ENCODE measurements at regions not wholly inside any gene's neighbourhood (a gene's known extent, or its start where the extent isn't known, plus 50 kb on each side); places are given as distances from the start of the nearest gene placed in this dataset.
A peak's percentile ranks its signal among the peaks of the same experiment; 100 is the strongest.

- no peak for DNase-seq (ENCODE audit: low read depth, low spot score)
- no peak overlapping the region for H3K4me3 ChIP-seq (ENCODE audit: low read length)
Measured at GRCh38 chr1:5570931-5571330, 421.3 kb downstream of the NPHP4 start.

DNA sequence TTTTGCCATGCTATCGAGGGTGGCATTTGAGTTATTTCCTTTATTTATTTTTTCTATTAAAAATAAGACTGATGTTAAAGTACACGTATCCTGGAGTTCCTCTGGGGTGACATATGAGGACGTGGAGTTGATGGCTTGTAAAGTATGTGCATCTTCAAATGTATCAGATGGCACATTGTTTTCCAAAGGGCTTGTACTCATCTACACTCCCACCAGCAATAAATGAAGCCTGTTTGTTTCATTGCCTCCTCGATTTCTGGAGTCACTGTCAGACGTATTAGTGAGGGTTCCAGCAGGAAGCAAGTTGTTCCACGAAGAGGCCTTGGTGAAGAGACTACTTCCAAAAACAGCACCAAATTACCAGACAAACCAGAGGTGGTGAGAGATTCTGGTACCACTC lies 423.9 kb downstream of the NPHP4 start:
- no peak overlapping the region for H3K4me3 ChIP-seq (ENCODE audit: low read length)
- DNase-seq (ENCODE audit: low read depth, low spot score) = no peak

DNA sequence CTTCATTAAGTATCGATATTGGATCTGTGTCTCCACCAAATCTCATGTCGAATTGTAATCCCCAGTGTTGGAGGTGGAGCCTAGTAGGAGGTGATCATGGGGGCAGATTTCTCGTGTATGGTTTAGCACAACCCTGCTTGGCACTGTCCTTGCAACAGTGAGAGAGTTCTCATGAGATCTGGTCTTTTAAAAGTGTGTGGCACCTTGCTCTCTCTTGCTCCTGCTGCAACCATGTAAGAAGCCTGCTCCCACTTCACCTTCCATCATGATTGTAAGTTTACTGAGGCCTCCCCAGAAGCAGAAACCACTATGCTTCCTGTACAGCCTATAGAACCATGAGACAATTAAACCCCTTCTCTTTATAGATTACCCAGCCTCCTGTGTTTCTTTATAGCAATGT lies 424.4 kb downstream of the NPHP4 start:
- no peak for DNase-seq (ENCODE audit: low read depth, low spot score)
- no peak overlapping the region for H3K4me3 ChIP-seq (ENCODE audit: low read length)

- no peak overlapping the region for H3K4me3 ChIP-seq (ENCODE audit: low read length)
- no peak for DNase-seq (ENCODE audit: low read depth, low spot score)
Measured at GRCh38 chr1:5566924-5567323, 425.3 kb downstream of the NPHP4 start.

DNA sequence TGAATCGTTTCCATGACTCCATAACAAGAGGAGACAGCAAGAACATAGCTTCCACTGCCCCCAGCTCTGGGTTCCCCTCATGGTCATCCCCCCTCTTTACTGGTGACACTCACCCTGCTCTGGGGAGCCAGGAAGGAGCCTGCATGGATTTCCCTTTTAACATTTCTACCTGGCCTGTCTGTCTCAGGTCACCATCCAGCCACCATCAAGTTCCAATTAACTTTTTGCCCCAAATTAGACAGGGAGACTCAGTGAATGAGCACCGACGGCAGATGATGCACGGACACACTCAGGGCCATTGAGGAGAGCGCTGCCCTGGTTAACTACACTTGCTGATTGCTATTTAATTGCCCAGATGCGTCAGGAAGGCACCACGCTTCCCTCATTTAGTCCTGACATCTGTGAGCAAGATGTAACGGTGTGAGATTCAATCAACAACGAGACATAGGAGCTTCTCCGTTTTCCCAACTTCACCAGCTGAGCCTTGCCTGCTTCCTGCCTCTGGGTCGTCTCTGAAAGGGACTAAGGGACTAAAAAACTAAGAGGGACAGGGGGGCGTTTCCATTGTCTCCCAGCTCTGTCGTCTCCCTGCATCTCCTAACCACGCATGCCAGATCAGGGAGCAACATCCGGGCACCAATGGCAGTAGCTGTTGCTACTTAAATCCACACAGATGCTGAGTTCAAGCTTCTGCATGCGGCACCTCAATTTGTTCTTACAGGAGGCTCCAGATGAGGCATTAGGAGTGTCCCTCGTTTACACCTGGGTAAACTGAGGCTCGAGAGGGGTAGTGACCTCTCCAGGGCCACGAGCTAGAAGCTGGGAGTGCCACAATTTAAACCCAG lies 426.7 kb downstream of the NPHP4 start:
- no peak for DNase-seq (ENCODE audit: low read depth, low spot score)
- H3K4me3 ChIP-seq (ENCODE audit: low read length) = no peak overlapping the region

DNA sequence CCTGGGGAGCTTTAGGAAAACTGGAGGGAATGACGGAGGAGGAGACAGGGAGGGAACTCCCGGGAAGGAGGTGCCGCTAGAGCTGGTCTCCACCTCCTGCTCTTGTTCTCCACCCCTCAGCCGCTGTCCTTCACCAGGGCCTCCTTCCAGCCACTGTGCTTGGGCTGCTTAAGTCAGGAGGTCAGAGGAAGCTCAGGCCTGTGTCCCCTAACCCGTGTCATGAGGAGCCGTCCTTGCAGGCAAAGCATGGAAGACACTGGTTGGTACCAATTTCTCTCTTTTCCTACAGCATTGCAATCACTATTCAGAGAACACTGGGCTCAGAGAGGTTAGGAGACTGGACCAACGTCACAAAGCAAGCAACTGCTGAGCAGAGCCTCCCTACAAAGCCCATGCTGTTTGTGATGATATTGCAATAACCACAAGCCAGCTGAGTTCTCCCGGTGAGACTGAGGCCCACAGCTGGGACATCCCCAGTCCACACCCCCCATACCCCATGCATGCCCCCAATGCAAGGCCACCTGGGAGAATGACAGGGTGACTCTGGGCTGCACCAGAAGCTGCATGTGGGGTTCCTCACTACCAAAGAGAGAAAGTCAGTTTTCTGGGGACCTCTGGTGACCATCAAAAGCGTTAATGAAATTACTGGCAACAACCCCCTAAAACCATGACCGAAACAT lies 427.5 kb downstream of the NPHP4 start:
- no peak overlapping the region for H3K4me3 ChIP-seq (ENCODE audit: low read length)
- DNase-seq (ENCODE audit: low read depth, low spot score) = no peak

- no peak overlapping the region for H3K4me3 ChIP-seq (ENCODE audit: low read length)
- DNase-seq (ENCODE audit: low read depth, low spot score) = no peak
Measured at GRCh38 chr1:5563861-5564577, 428.2 kb downstream of the NPHP4 start.

DNA sequence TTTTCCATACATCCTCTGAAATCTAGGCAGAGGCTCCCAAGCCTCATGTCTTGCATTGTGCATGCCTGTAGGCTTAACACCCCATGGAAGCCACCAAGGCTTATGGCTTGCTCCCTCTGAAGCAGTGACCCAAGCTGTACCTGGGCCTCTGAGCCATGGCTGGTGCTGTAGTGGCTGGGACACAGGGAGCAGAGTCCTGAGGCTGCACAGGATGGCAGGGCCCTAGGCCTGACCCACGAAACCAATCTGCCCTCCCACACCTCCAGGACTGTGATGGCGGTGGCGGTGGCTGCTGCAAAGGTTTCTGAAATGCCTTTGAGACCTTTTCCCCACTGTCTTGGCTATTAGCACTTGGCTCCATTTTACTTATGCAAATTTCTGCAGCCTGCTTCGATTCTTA lies 429.5 kb downstream of the NPHP4 start:
- H3K4me3 ChIP-seq (ENCODE audit: low read length) = no peak overlapping the region
- no peak for DNase-seq (ENCODE audit: low read depth, low spot score)

DNA sequence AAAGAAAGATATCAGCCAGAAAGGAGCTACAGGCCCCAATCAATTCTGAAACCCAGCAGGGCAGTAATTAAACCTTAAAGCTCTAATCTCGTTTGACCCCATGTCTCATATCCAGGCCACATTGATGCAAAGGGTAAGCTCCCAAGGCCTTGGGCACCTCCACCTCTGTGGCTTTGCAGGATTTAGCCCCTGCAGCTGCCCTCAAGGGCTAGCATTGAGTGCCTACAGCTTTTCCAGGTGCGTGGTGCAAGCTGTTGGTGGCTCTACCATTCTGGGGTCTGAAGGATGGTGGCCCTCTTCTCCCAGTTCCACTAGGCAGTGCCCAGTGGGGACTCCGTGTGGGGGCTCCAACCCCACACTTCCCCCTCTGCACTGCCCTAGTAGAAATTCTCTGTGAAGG lies 429.9 kb downstream of the NPHP4 start:
- DNase-seq (ENCODE audit: low read depth, low spot score) = no peak
- no peak overlapping the region for H3K4me3 ChIP-seq (ENCODE audit: low read length)

DNA sequence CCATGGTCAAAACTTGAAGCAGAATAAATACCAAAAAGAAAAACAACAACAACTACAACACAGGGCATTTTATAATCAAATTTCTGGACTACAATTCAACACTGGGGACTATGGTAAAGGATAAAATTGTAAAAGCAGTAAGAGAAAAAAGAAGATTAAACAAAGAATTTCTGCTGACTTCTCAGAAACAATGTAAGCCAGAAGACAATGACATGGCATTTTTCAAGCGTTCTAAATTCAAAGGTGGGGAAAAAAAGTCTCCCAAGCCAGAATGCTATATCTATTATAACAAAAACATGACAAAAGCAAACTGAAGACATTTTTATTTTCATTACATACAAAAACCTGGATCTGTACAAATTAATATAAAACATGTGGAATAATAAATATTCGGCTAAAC lies 433.1 kb downstream of the NPHP4 start:
- DNase-seq (ENCODE audit: low read depth, low spot score) = no peak
- H3K4me3 ChIP-seq (ENCODE audit: low read length) = no peak overlapping the region

GRCh38 chr1:5555853-5556252 lies 436.4 kb downstream of the NPHP4 start:
- H3K4me3 ChIP-seq (ENCODE audit: low read length) = no peak overlapping the region
- no peak for DNase-seq (ENCODE audit: low read depth, low spot score)

DNA sequence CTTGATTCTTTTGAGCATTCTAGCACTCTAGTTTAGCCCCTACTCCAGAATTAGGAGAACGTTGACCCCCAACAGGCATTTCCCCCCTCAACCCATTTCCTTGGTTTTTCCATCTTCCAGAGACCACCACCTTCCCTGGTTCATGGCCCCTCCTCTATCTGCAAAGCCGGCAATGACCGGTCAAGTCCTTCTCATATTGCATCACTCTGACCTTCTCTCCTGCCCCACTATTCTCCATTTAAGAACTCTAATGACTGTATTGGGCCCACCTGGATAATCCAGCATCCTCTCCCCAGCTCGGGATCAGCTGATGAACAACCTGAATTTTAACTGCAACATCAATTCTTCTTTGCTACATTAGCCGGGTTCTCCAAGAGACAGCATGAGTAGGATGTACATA lies 437.4 kb downstream of the NPHP4 start:
- DNase-seq (ENCODE audit: low read depth, low spot score) = no peak
- no peak overlapping the region for H3K4me3 ChIP-seq (ENCODE audit: low read length)

GRCh38 chr1:5554111-5554510 lies 438.1 kb downstream of the NPHP4 start:
- H3K4me3 ChIP-seq (ENCODE audit: low read length) = no peak overlapping the region

DNA sequence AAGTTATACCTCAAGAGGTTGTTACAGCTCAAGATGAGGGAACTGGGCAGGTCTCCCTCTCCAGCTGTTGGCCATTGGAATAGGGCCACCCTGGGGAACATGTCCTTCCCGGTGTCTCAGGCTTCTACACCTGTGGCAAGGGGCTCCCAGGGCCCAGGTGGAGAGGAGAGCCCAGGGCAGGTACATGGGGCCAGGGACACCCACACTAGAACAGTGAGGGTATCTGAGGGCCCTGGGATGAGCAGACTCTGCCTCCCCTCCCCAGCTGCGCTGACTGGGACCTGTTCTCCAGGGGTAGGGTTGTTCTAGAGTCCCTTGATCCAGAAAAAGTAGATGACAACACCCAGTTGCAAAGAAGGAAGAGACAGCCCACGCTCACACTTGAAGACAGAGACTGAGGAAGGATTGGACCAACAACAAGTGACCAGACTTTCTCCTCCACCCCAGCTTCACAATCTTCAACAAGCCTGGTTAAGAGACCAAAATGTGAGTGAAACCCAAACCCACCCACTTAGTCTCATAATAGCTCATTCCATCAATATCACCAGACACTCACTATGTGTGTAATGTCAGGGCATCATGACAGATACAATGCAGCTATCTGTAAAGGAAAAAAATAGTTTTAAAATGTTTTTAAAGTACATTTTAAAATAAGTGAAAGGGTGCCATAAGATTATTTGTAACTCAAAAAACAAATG lies 439.3 kb downstream of the NPHP4 start:
- no peak overlapping the region for H3K4me3 ChIP-seq (ENCODE audit: low read length)
- DNase-seq (ENCODE audit: low read depth, low spot score) = no peak

More at GRCh38 chr1:5554111-5554510, 438.1 kb downstream of the NPHP4 start:
- DNase-seq (ENCODE audit: low read depth, low spot score) = no peak

DNA sequence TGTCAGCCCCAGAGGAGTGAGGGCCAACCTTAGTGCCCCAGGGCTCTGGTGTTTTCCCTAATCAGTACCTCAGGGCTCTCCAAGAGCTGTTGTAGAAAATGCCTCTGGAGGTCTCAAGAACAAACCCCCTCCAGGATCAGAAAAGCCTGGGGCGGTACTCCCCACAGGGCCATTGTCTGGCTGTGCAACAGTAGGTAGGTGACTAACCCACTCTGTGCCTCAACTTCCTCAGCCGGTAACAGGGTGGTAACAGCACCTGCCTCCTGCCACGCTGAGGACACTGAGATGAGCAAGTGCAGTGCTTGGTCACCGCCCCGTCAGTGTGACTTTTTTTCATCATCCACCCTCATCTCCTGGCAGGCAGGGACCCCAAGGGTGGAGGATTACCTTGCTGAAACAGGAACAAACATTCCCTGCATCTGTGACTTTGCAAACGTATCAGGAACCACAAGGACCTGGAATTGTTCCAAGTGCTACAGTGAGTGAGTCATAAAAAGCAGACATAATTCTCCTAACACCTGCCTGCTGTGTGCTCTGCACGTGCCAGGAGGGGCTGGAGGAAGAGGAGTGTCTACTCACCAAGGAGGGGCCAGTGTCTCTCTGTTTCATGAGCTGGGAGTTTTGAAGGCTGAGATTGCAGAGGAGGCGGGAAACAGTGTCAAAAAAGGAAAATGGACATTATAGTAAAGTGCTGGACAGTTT lies 440.8 kb downstream of the NPHP4 start:
- H3K4me3 ChIP-seq (ENCODE audit: low read length) = no peak overlapping the region
- peak; percentile 32 for DNase-seq (ENCODE audit: low read depth, low spot score)

- H3K4me3 ChIP-seq (ENCODE audit: low read length) = no peak overlapping the region
- no peak for DNase-seq (ENCODE audit: low read depth, low spot score)
Measured at GRCh38 chr1:5548266-5548665, 444.0 kb downstream of the NPHP4 start.

GRCh38 chr1:5543235-5543634 lies 449.0 kb downstream of the NPHP4 start:
- no peak overlapping the region for H3K4me3 ChIP-seq (ENCODE audit: low read length)
- no peak for DNase-seq (ENCODE audit: low read depth, low spot score)

GRCh38 chr1:5532811-5533210 lies 459.4 kb downstream of the NPHP4 start:
- DNase-seq (ENCODE audit: low read depth, low spot score) = no peak
- H3K4me3 ChIP-seq (ENCODE audit: low read length) = no peak overlapping the region
